ENCODE measurements at regions not wholly inside any gene's neighbourhood (a gene's known extent, or its start where the extent isn't known, plus 50 kb on each side); places are given as distances from the start of the nearest gene placed in this dataset.

GRCh38 chr2:209322041-209322440 lies 101.8 kb upstream of the MAP2 start:
- TF ChIP-seq ZFX (IDR thresholded peaks at IDR 0.05) (no peak), CTCF (conservative IDR thresholded peaks at IDR 0.05) (peak; percentile 42)
- no peak overlapping the region for H3K27ac ChIP-seq

GRCh38 chr2:209322905-209323512 lies 100.8 kb upstream of the MAP2 start:
- no peak overlapping the region for H3K27ac ChIP-seq
- TF ChIP-seq ZFX (IDR thresholded peaks at IDR 0.05), result no peak
- no peak for TF ChIP-seq CTCF (conservative IDR thresholded peaks at IDR 0.05)

- TF ChIP-seq CTCF (conservative IDR thresholded peaks at IDR 0.05) (no peak), ZFX (IDR thresholded peaks at IDR 0.05) (no peak)
These were observed 100.1 kb upstream of the MAP2 start for GRCh38 chr2:209323738-209324137.

GRCh38 chr2:209324281-209324680 lies 99.6 kb upstream of the MAP2 start:
- TF ChIP-seq CTCF (conservative IDR thresholded peaks at IDR 0.05), result no peak
- TF ChIP-seq ZFX (IDR thresholded peaks at IDR 0.05), result no peak
- H3K27ac ChIP-seq, result no peak overlapping the region

More at GRCh38 chr2:209323738-209324137, 100.1 kb upstream of the MAP2 start:
- H3K27ac ChIP-seq, result no peak overlapping the region

GRCh38 chr2:209331291-209331844 lies 92.5 kb upstream of the MAP2 start:
- peak; percentile 63 for TF ChIP-seq CTCF (conservative IDR thresholded peaks at IDR 0.05)
- no peak for TF ChIP-seq ZFX (IDR thresholded peaks at IDR 0.05)
- H3K27ac ChIP-seq, result no peak overlapping the region

- TF ChIP-seq ZFX (IDR thresholded peaks at IDR 0.05), result no peak
- peak; percentile 92 for TF ChIP-seq CTCF (conservative IDR thresholded peaks at IDR 0.05)
- H3K27ac ChIP-seq, result no peak overlapping the region
These were observed 89.4 kb upstream of the MAP2 start for GRCh38 chr2:209334188-209335017.

GRCh38 chr2:209340522-209340921 lies 83.3 kb upstream of the MAP2 start:
- no peak overlapping the region for H3K27ac ChIP-seq
- TF ChIP-seq CTCF (conservative IDR thresholded peaks at IDR 0.05), result no peak
